Neural cell (in vitro differentiated cells): ENCODE measurements at regions not wholly inside any gene's neighbourhood (a gene's known extent, or its start where the extent isn't known, plus 50 kb on each side); places are given as distances from the start of the nearest gene placed in this dataset.

ENCODE experiments used
- H2AFZ ChIP-seq: fragments of 200-600, 300-800 bp; sonication (generic), shearing (Covaris generic); 2 replicates; pipeline ENCODE4 v1.6.0; 2014; ENCODE audit warnings: low read depth, mild to moderate bottlenecking, antibody characterized with exemption, low read length, moderate library complexity
- H3F3A ChIP-seq: fragments of 200-600 bp; shearing (Covaris generic); 2 replicates; pipeline ENCODE4 v1.6.1; 2016; ENCODE audit warnings: mild to moderate bottlenecking, moderate library complexity, mixed read lengths, antibody characterized with exemption, low read length; ENCODE audit not compliant: insufficient read depth, poor library complexity, severe bottlenecking
- H3K27ac ChIP-seq: fragments of 200-600, 300-800 bp; sonication (generic), shearing (Covaris generic); 2 replicates; pipeline ENCODE4 v1.5.1; 2014; ENCODE audit warnings: mild to moderate bottlenecking, low read length, moderate library complexity
- H3K27me3 ChIP-seq: fragments of 300-800, 200-600 bp; sonication (generic), shearing (Covaris generic); 2 replicates; pipeline ENCODE4 v1.6.0; 2014; ENCODE audit warnings: mild to moderate bottlenecking, low read depth, low read length, moderate library complexity; ENCODE audit not compliant: insufficient read depth
- H3K36me3 ChIP-seq: fragments of 300-800, 200-600 bp; sonication (generic), shearing (Covaris generic); 2 replicates; pipeline ENCODE4 v1.5.1; 2014; ENCODE audit warnings: mild to moderate bottlenecking, antibody characterized with exemption, low read length, moderate library complexity; ENCODE audit not compliant: insufficient read depth
- H3K4me2 ChIP-seq: fragments of 300-800, 200-600 bp; sonication (generic), shearing (Covaris generic); 2 replicates; pipeline ENCODE4 v1.6.0; 2014; ENCODE audit warnings: mild to moderate bottlenecking, low read length
- H3K4me3 ChIP-seq: fragments of 300-800, 200-600 bp; sonication (generic), shearing (Covaris generic); 2 replicates; pipeline ENCODE4 v1.5.1; 2014; ENCODE audit warnings: mild to moderate bottlenecking, low read length, moderate library complexity
- H3K79me2 ChIP-seq: fragments of 200-600 bp; shearing (Covaris generic); replicated peaks from 2 replicates; pipeline ENCODE4 v1.6.0; 2014; ENCODE audit warnings: mild to moderate bottlenecking, low read length, moderate library complexity; ENCODE audit not compliant: insufficient read depth
- H3K9ac ChIP-seq: fragments of 300-800, 200-600 bp; sonication (generic), shearing (Covaris generic); 2 replicates; pipeline ENCODE4 v1.6.1; 2016; ENCODE audit warnings: mild to moderate bottlenecking, low read length, mixed read lengths
- H3K9me2 ChIP-seq: fragments of 200-600 bp; shearing (Covaris generic); 2 replicates; pipeline ENCODE4 v1.6.1; 2016; ENCODE audit warnings: mild to moderate bottlenecking, low read length, mixed read lengths; ENCODE audit not compliant: insufficient read depth
- H3K9me3 ChIP-seq: fragments of 200-600, 300-800 bp; sonication (generic), shearing (Covaris generic); 2 replicates; pipeline ENCODE4 v1.6.1; 2016; ENCODE audit warnings: mild to moderate bottlenecking, mixed run types, low read length, moderate library complexity, mixed read lengths
- H4K20me1 ChIP-seq: fragments of 200-600 bp; shearing (Covaris generic); 2 replicates; pipeline ENCODE4 v1.6.1; 2016; ENCODE audit warnings: mild to moderate bottlenecking, mixed run types; ENCODE audit not compliant: insufficient read depth
- CTCF ChIP-seq: fragments of 450-650 bp; IDR thresholded peaks from 2 replicates; pipeline ENCODE4 v1.5.1; 2014; ENCODE audit warnings: antibody characterized with exemption, mild to moderate bottlenecking, moderate library complexity; ENCODE audit not compliant: poor library complexity, severe bottlenecking
- EP300 ChIP-seq: fragments of 450-650 bp; conservative IDR thresholded peaks from 2 replicates; pipeline ENCODE4 v1.6.1; 2014; ENCODE audit warnings: antibody characterized with exemption, mild to moderate bottlenecking, moderate library complexity; ENCODE audit not compliant: poor library complexity, severe bottlenecking
- EZH2 ChIP-seq: fragments of 200-600, 300-800 bp; shearing (Covaris generic), sonication (generic); IDR thresholded peaks from 2 replicates; pipeline ENCODE4 v1.6.1; 2014; ENCODE audit warnings: antibody characterized with exemption, low read length, borderline replicate concordance, mild to moderate bottlenecking; ENCODE audit not compliant: insufficient read depth, poor library complexity, severe bottlenecking
- MXI1 ChIP-seq: fragments of 450-650 bp; conservative IDR thresholded peaks from 2 replicates; pipeline ENCODE4 v1.6.1; 2014; ENCODE audit warnings: antibody characterized with exemption, mild to moderate bottlenecking; ENCODE audit not compliant: poor library complexity, severe bottlenecking
- POLR2AphosphoS5 ChIP-seq: IDR thresholded peaks from 2 replicates; pipeline ENCODE4 v1.6.1; 2012
- RAD21 ChIP-seq: fragments of 450-650 bp; conservative IDR thresholded peaks from 2 replicates; pipeline ENCODE4 v1.6.1; 2014; ENCODE audit warnings: antibody characterized with exemption, mild to moderate bottlenecking, moderate library complexity
- REST ChIP-seq: IDR thresholded peaks from 2 replicates; pipeline ENCODE4 v1.6.1; 2012; ENCODE audit warnings: borderline replicate concordance
- SMC3 ChIP-seq: fragments of 450-650 bp; conservative IDR thresholded peaks from 2 replicates; pipeline ENCODE4 v1.6.1; 2014; ENCODE audit warnings: antibody characterized with exemption, mild to moderate bottlenecking, moderate library complexity; ENCODE audit not compliant: poor library complexity
- TAF1 ChIP-seq: IDR thresholded peaks from 2 replicates; pipeline ENCODE4 v1.6.1; 2012; ENCODE audit warnings: low read depth

GRCh38 chr10:124176349-124177179, 83.2 kb upstream of the CHST15 start:
- Histone ChIP-seq H3K36me3 (no peaks in the 10 kb centered on the region), H3K27me3 (no peaks in the 10 kb centered on the region), H3K9me3 (no peaks in the 10 kb centered on the region), H3K9me2 (no peaks in the 10 kb centered on the region), H3K9ac (no peak overlapping the region), H4K20me1 (no peaks in the 10 kb centered on the region), H3K4me2 (no peak overlapping the region), H2AFZ (no peak overlapping the region), H3F3A (peaks cover under 1% of the 10 kb centered on the region), H3K79me2 (no peaks in the 10 kb centered on the region), H3K4me3 (no peak overlapping the region), H3K27ac (no peak overlapping the region)
- no peak for TF ChIP-seq EZH2
- no peak for TF ChIP-seq RAD21
- TF ChIP-seq MXI1 = no peak
- TF ChIP-seq REST = no peak
- no peak for TF ChIP-seq SMC3
- no peak for TF ChIP-seq TAF1
- TF ChIP-seq CTCF = no peak
- no peak for TF ChIP-seq POLR2AphosphoS5
- TF ChIP-seq EP300 = no peak

- no peaks in the 10 kb centered on the region for H3K9me3 ChIP-seq
- H2AFZ ChIP-seq = no peak overlapping the region
- no peaks in the 10 kb centered on the region for H3K27me3 ChIP-seq
- no peaks in the 10 kb centered on the region for H3K9me2 ChIP-seq
- H3K9ac ChIP-seq = no peak overlapping the region
- H3F3A ChIP-seq = peaks cover 4% of the 10 kb centered on the region
- H3K27ac ChIP-seq = no peak overlapping the region
- H3K4me3 ChIP-seq = no peak overlapping the region
- H3K4me2 ChIP-seq = no peak overlapping the region
- no peaks in the 10 kb centered on the region for H3K79me2 ChIP-seq
- no peaks in the 10 kb centered on the region for H3K36me3 ChIP-seq
- no peaks in the 10 kb centered on the region for H4K20me1 ChIP-seq
- TF ChIP-seq SMC3 (no peak), MXI1 (no peak), TAF1 (no peak), CTCF (no peak), EZH2 (no peak), POLR2AphosphoS5 (no peak), REST (no peak), RAD21 (no peak), EP300 (no peak)
Observed at GRCh38 chr10:124175701-124176348, 82.4 kb upstream of the CHST15 start.
